Activated T-cell treated with anti-CD3 and anti-CD28 coated beads, Interleukin-2, amount 50 U/mL, for 48 hours (primary cell): ENCODE measurements at regions not wholly inside any gene's neighbourhood (a gene's known extent, or its start where the extent isn't known, plus 50 kb on each side); places are given as distances from the start of the nearest gene placed in this dataset.
"Not testable (repeated sequence)": the region's sequence is repeated elsewhere in the genome, so short reads cannot be mapped to it uniquely, and the experiment has no call there.

Experiments used
- DNase-seq, 2 experiments: peaks; one replicate each; pipeline ENCODE4 v3.0.0-alpha.2; 2020

DNA sequence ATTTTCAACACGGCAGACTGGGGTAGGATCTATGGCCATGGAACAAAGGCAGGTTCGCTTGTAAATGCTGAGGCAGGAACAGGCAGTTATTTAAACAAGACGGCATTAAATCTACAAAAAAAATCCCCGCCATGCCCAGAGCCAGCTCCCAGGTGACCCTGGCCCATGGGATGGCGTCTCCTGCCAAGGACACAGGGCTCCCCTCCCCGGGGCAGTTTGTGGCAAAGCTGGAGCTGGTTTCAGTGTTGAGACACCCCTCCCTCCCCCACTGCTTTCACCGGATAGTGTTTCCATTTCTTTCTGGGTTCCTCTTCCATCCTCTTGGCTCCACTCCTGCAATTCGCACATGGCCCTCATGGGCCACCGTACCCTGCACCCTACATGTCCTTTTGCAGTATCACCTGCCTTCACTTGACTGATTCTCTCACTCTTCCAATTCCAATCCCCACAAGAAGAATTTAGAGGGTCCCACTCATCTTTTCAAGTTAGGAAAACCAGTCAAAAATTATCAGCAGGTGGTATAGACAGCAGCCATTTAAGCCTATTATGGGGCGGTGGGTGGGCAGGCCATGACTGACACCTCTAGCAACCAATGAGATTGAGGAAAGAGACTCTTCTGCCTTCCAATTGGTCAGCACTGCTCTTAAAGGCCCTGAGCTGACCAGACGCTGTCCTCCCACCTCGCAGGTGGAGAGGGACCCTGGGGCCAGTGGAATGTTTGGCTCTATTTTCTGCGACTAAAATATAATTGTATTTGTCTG lies 52.0 kb downstream of the OLIG1 start:
- DNase-seq: peak; percentile 30 to 37

DNA sequence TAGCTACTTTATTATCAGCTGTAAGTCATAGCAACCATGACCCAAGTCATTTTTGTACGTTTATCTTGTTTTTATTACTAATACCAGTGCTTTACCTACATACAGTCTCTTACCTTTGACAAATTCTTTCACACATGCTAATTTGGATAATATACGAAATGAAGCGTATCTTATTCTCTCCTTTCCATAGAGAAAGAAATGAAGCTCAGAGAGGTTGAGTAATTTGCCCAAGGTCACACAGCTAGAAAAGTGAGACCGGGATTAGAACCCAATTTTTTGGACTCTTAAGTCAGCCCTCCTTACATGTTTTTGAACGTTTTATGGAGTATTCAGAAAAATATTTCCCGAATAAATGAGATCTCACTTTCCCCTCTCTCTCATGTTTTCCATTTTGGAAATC lies 52.6 kb downstream of the OLIG1 start:
- no peak for DNase-seq

- DNase-seq: no peak
Measured at GRCh38 chr21:33123374-33124123, 53.6 kb downstream of the OLIG1 start.

- no peak for DNase-seq
Measured at GRCh38 chr21:33124889-33125288, 54.9 kb downstream of the OLIG1 start.

DNA sequence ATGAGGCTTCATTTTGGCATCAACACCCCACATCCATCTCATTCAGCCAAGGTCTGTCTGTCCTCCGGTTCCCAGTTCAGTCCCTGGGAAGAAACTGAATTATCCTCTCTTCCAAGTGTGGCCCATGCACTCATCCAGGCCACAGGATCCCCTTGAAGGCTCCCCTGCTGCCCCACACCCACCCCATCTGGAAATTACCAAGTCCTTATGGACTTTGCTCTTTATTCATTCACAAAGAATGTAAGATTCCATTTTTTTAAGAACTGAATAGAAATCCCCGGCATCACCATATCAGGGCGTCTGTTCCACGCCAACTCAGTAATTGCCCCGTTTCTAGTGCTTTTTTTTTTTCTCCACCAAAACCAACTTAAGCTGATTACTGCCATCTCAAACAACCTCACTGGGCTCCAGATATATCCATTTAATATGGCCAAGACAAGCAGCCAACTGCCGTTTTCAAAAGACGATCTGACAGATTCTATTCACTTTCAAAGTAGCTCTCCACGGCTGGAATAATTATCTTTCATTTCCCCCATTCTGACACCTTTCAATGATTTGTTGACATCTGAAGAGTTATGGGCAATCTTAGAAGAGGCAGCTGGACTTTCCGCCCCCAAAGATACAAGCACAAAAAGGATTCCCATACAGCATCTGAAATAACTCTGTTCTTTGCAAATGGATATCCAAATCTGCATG lies 55.9 kb downstream of the OLIG1 start:
- no peak for DNase-seq

DNA sequence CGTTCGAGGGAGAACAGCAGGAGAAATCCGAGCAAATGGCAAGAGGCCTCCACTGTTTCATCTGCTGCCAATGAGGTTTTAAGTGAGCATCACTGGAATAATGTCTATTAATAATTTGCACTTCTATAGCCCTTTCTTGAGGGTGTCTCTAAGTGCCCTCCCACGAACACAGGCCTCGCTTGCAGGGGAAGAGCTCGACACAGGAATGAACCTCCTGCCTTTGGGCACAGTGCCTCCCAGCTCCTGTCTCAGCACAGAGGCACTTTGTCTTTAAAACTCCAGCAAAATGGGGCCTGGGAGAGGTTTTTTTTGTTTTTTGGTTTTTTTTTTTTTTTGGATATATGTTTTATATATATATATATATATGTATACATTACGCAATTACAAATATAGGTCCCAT lies 56.6 kb downstream of the OLIG1 start:
- no peak for DNase-seq

GRCh38 chr21:33127154-33127867 lies 57.4 kb downstream of the OLIG1 start:
- peak; percentile 76 to 81 for DNase-seq

DNA sequence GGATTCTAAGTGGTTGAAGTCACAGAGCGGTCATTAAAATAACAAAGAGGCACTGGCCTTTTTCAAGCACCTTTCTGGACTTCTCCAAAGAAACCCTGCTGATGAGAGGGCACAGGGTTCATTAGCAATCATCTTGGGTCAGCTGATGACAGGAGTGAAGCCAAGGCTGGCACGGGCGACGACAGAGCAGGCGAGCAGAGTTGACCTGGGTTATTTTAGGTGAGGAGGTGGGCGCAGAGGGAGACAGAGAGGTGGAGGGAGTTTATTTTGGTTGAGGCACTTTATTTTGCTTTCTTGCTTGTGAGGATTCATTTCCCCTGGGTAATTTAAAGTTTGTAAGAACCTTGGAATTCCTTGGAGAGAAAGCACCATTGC lies 57.9 kb downstream of the OLIG1 start:
- DNase-seq: no peak

GRCh38 chr21:33128538-33128937 lies 58.6 kb downstream of the OLIG1 start:
- DNase-seq: no peak

GRCh38 chr21:33132054-33132453 lies 62.1 kb downstream of the OLIG1 start:
- no peak for DNase-seq

- DNase-seq: no peak
Measured at GRCh38 chr21:33133892-33134291, 64.0 kb downstream of the OLIG1 start.

- no peak for DNase-seq
Measured at GRCh38 chr21:33135925-33136324, 66.0 kb downstream of the OLIG1 start.

- DNase-seq: no peak
Measured at GRCh38 chr21:33136847-33137502, 67.0 kb downstream of the OLIG1 start.

DNA sequence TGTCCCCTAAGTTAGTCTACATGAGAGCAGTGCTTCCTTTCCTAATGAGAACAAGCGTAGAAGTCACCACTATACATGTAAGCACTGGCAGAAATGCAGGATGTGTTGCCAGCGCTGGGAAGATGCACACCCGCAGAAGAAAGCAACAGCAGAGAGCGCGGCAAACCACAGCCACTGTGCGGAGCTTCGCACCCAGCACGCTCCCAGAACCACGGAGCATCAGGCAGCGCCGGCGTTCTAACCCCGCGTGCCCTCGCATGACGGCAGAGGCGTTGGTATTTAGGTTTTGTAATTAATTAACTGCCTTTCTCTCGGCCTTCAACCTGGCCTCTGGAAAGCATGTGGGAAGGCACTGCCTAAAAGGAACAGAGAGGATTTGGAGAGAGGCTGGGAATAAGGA lies 69.1 kb downstream of the OLIG1 start:
- DNase-seq: no peak

GRCh38 chr21:33140288-33140687 lies 70.3 kb downstream of the OLIG1 start:
- no peak for DNase-seq

DNA sequence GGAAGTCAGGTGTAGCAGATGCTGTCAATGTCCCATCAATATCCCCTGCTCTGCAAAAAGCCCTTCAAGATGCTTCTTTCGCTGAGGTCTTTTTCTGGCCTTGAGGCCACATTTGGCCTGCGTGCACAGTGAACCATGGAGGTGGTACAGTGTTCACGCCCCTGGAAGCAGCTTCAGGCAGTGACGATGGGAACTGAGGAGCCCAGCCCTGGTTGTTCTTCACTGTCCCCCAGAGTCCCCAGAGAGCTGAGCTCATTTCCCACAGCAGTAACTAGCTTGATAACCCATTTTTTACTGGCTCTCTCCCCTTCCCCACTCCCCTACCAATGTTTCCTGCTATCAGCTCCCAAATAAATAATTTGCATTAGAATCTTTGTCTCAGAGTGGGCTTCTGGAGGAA lies 76.5 kb downstream of the OLIG1 start:
- DNase-seq: no peak

GRCh38 chr21:33149181-33149580 lies 79.2 kb downstream of the OLIG1 start:
- no peak for DNase-seq

DNA sequence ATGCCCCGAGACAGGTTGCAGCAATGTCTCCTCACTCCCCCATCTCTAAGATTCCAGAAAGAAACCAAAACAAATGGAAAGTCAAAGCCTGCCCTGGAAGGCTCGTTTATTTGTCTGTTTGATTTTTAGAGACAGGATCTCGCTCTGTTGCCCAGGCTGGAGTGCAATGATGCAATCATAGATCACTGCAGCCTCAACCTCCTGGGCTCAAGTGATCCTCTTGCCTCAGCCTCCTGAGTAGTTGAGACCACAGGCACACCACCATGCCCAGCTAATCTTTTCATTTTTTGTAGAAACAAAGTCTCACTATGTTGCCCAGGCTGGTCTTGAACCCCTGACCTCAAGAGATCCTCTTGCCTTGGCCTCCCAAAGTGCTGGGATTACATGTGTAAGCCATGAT lies 78.8 kb upstream of the IFNAR2 start:
- DNase-seq: not testable (repeated sequence)

DNA sequence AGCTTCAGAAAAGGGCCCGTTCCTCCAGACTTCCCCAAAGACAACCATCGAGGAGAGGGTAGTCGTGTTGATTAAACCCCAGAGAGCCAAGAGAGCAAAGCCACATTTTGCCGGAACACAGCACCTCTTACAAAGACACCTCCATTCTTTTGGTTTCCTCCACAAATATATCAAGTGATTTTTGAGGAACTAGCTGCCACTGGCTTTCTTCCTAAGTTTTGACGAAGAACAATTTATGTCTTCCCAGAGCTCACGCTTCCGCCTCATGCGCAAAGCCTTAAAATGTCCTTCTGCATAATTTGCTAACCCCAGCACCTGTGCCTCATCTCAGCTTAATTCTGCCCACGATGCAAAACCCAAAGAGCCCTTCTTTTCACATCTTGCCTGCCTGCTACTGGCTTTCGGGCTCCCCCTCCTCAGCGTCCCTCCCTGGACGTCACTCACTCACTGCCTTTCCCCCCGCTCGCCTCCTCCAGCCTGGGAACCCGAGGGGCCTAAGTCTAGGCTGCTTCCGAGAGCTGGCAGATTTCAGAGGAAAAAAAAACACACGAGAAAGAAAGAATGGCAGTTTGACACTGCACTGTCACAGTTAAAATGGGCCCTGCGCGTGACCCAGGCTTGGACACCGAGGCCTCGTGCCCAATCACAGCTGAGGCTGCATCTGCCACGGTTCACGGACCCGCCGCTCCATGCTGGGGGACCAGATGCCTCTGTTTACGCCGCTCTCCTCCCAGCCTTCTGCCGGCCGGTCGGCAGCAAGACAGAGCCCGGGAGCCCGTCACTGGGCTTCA lies 77.6 kb upstream of the IFNAR2 start:
- no peak for DNase-seq

- DNase-seq: no peak
Measured at GRCh38 chr21:33152732-33153130, 77.0 kb upstream of the IFNAR2 start.

DNA sequence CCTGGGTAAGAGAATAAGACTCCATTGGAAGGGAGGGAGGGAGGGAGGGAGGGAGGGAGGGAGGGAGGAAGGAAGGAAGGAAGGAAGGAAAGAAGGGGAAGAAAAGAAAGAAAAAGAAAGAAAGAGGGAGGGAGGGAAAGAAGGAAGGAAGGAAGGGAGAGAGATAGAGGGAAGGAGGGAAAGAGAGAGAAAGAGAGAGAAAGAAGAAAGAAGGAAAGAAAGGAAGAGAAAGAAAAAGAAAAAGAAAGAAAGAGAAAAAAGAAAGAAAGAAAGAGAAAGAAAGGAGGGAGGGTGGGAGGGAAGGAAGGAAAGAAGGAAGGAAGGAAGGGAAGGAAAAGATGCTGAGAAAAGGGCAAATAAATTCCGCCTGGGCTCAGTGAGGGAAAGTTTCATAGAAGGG lies 74.7 kb upstream of the IFNAR2 start:
- DNase-seq: no peak

GRCh38 chr21:33155422-33155821 lies 74.3 kb upstream of the IFNAR2 start:
- DNase-seq: no peak
